GM21381 (cell line): ENCODE measurements at regions not wholly inside any gene's neighbourhood (a gene's known extent, or its start where the extent isn't known, plus 50 kb on each side); places are given as distances from the start of the nearest gene placed in this dataset.
"Not testable (repeated sequence)": the region's sequence is repeated elsewhere in the genome, so short reads cannot be mapped to it uniquely, and the experiment has no call there.

Source experiments
- ATAC-seq: cut with Tn5 transposase; IDR thresholded peaks from one replicate; pipeline ENCODE4 v1.9.1; 2021; ENCODE audit warnings: mild to moderate bottlenecking, moderate library complexity; ENCODE audit not compliant: unreplicated experiment

- ATAC-seq: no peak
Observed at GRCh38 chr14:30252783-30253674, 305.9 kb upstream of the G2E3 start.

- no peak for ATAC-seq
Observed at GRCh38 chr14:30256627-30257026, 302.3 kb upstream of the G2E3 start.

GRCh38 chr14:30257946-30258661 lies 300.9 kb upstream of the G2E3 start:
- ATAC-seq: no peak

- no peak for ATAC-seq
Observed at GRCh38 chr14:30260833-30261607, 297.9 kb upstream of the G2E3 start.

- no peak for ATAC-seq
Observed at GRCh38 chr14:30264161-30264560, 294.8 kb upstream of the G2E3 start.

GRCh38 chr14:30266290-30266689 lies 292.7 kb upstream of the G2E3 start:
- ATAC-seq: no peak

- no peak for ATAC-seq
Observed at GRCh38 chr14:30267141-30267540, 291.8 kb upstream of the G2E3 start.

- ATAC-seq: peak; percentile 98
Observed at GRCh38 chr14:30270200-30271161, 288.5 kb upstream of the G2E3 start.

GRCh38 chr14:30271811-30272323 lies 287.1 kb upstream of the G2E3 start:
- no peak for ATAC-seq

GRCh38 chr14:30272848-30273832 lies 285.8 kb upstream of the G2E3 start:
- ATAC-seq: no peak

GRCh38 chr14:30275604-30276003 lies 283.4 kb upstream of the G2E3 start:
- ATAC-seq: no peak

- ATAC-seq: no peak
Observed at GRCh38 chr14:30277268-30277667, 281.7 kb upstream of the G2E3 start.

- ATAC-seq: not testable (repeated sequence)
Observed at GRCh38 chr14:30278856-30279255, 280.1 kb upstream of the G2E3 start.

- no peak for ATAC-seq
Observed at GRCh38 chr14:30283822-30284446, 275.0 kb upstream of the G2E3 start.

GRCh38 chr14:30284808-30285207 lies 274.1 kb upstream of the G2E3 start:
- ATAC-seq: no peak

GRCh38 chr14:30287579-30288445 lies 271.1 kb upstream of the G2E3 start:
- no peak for ATAC-seq

- ATAC-seq: no peak
Observed at GRCh38 chr14:30290001-30290400, 269.0 kb upstream of the G2E3 start.
